DMS114 treated with DMSO at 0.1 percent for 48 hours (cell line): ENCODE measurements at regions not wholly inside any gene's neighbourhood (a gene's known extent, or its start where the extent isn't known, plus 50 kb on each side); places are given as distances from the start of the nearest gene placed in this dataset.
"Not testable (repeated sequence)": the region's sequence is repeated elsewhere in the genome, so short reads cannot be mapped to it uniquely, and the experiment has no call there.

Experiments
- DNase-seq: peaks from one replicate; lab custom pipeline; 2025; ENCODE audit not compliant: unreplicated experiment; lab: John Stamatoyannopoulos, UW

- DNase-seq = no peak
Measured at GRCh38 chr18:8912348-8913326, 189.9 kb upstream of the NDUFV2 start.

DNA sequence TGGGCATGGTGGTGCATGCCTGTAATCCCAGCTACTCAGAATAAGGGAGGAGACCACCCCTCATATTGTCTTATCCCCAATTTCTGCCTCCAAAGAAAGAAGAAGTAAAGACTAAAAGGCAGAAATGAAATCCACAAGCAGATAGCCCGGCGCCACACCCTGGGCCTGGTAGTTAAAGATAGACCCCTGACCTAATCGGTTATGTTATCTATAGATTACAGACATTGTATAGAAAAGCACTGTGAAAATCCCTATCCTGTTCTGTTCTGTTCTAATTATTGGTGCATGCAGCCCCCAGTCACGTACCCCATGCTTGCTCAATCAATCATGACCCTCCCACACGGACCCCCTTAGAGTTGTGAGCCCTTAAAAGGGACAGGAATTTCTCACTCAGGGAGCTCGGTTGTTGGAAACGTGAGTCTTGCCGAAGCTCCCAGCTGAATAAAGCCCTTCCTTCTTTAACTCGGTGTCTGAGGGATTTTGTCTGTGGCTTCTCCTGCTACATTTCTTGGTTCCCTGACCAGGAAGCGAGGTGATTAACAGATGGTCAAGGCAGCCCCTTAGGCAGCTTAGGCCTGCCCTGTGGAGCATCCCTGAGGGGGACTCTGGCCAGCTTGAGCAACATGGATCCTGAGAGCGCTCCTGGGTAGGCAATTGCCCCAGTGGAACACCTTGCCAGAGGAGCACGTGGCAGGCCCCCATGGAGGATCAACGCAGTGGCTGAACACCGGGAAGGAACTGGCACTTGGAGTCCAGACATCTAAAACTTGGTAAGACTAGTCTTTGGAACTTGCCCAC is 188.7 kb upstream of the NDUFV2 start:
- not testable (repeated sequence) for DNase-seq

- DNase-seq = not testable (repeated sequence)
Measured at GRCh38 chr18:8914404-8915264, 187.9 kb upstream of the NDUFV2 start.

DNA sequence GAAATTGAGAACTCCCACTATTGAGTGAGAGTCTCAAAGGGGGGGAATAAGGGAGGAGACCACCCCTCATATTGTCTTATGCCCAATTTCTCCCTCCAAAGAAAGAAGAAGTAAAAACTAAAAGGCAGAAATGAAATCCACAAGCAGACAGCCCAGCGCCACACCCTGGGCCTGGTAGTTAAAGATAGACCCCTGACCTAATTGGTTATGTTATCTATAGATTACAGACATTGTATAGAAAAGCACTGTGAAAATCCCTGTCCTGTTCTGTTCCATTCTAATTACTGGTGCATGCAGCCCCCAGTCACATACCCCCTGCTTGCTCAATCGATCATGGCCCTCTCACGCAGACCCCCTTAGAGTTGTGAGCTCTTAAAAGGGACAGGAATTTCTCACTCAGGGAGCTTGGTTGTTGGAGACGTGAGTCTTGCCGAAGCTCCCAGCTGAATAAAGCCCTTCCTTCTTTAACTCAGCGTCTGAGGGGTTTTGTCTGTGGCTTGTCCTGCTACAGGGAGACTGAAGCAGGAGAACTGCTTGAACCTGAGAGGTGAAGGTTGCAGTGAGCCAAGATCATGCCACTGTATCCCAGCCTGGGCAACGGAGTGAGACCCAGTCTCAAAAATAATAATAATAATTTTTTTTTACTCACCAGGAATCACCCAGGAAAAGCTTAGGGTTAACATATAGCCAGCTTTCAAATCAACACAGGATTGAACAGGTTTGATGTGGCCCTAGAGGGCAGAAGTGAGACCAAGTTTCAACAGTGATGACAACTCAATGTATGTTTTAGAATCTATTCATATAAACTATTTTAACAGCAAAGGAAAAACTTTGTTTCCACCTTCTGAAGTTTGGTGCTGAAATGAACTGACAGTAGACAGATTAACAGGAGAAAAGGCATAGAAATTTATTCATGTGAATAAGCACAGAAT is 181.4 kb upstream of the NDUFV2 start:
- DNase-seq = not testable (repeated sequence)

DNA sequence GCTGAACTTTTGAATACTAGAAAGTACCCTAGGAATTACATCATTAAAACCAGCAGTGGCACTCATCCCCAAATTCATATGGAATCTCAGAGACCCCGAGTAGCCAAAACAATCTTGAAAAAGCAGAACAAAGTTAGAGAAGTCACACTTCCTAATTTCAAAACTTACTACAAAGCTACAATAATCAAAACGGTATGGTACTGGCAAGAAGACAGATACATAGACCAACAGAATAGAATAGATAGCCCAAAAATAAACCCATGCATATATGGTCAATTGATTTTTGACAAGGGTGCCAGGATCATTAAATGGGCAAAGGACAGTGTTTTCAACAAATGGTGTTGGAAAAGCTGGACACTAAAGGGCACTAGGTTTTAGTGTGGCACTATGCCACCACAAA is 176.0 kb upstream of the NDUFV2 start:
- no peak for DNase-seq

- DNase-seq = no peak
Measured at GRCh38 chr18:8928044-8928443, 174.5 kb upstream of the NDUFV2 start.

DNA sequence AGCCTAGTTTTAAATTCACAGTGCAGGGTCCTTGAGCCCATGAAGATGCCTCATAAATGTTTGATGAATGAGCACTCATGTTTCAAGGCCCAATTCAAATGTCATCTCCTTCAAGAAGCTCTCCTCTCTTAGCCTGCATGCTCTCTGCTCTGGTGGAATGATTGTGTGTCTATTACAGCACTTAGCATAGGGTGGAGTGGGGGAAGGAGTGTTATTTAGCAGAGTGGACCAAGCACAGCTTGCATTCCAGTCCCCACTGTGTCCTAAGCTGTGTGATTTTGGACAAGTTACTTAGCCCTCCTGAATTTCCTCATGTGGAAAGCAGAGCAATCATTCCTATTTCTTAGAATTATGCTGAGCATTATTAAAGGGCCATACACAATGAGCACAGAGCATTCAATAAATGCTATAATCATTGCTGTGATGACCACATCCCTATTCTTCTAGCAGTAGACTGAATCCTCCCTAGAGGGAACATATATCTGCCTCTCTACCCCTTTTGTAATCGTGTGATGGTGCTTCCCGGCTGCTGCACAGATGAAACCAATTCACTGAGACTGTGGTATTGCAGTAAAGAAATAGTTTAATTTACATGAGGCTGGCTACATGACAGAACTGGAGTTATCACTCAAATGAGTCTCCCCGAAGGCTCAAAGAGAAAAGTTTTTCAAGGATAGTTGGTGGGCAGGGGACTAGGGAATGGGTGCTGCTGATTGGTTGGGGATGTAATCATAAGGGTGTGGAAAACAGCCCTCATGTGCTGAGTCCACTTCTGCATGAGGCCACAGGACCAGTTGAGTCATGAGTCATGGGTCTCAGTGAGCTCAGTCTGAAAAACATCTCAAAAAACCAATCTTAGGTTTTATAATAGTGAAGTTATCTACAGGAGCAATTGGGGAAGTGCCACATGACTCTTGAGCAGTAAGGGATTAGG is 173.4 kb upstream of the NDUFV2 start:
- no peak for DNase-seq

DNA sequence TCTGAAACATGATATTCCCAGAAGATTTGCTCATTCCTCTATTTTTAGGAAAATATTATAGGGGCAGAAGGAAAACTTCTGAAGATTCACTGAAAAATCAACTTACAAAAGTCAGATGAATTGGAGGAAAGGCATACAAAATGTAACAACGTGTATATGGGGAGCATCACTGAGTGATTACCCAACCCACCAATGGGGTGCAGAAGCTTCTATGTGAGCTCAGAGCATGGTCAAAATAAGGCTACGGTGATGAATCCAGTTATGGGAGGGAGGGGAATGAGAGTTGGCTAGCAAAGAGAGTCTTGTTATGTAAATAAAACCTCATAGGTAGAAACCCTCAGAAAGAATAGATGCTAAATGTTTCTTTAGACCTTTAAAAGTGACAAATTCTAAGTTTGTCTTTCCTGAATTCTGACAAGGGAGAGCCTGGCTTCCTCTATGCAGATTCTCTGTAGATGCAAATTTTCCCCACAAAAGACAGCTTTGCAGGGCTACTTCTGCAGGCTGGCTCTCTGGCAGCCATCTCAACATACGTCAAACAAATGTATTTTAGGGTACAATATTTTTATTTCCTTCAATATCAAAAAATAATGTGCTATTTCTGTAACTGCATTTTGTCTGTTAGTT is 171.4 kb upstream of the NDUFV2 start:
- no peak for DNase-seq

DNA sequence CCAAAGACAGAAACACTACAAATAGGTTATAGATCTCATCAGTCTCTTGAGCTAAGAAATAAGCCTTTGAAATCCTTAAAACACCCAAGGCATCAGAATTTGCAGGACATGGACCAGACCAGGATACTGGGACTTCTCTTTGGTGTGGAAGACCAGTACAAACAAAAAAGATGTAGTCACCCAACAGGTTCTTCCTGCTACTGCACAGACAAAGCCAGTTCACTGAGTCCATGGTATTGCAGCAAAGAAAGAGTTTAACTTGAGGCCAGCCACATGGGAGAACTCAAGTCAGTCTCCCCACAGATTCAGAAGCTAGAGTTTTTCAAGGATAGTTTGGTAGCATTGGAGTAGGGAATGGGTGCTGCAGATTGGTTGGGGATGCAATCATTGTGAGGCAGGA is 169.6 kb upstream of the NDUFV2 start:
- DNase-seq = no peak

GRCh38 chr18:8933714-8934284 is 168.7 kb upstream of the NDUFV2 start:
- no peak for DNase-seq

- not testable (repeated sequence) for DNase-seq
Measured at GRCh38 chr18:8935346-8935745, 167.2 kb upstream of the NDUFV2 start.

DNA sequence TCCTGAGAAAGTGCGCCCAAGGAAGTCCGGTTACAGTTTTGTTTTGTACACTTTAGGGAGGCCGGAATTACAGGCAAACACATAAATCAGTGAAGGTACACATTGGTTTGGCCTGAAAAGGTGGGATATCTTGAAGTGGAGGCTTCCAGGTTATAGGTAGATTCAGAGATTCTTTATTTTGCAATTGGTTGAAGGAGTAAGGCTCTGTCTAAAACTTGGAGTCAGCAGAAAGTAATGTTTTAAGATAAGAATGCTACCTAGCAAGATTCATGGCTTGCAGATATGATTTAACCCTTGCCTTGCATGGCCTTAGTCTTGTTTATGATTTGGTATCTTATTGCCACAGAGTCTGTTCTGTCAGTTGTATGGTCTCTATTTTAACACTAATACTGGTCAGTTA is 165.9 kb upstream of the NDUFV2 start:
- no peak for DNase-seq

- no peak for DNase-seq
Measured at GRCh38 chr18:8937160-8938094, 165.1 kb upstream of the NDUFV2 start.

- DNase-seq = no peak
Measured at GRCh38 chr18:8938817-8939216, 163.7 kb upstream of the NDUFV2 start.

DNA sequence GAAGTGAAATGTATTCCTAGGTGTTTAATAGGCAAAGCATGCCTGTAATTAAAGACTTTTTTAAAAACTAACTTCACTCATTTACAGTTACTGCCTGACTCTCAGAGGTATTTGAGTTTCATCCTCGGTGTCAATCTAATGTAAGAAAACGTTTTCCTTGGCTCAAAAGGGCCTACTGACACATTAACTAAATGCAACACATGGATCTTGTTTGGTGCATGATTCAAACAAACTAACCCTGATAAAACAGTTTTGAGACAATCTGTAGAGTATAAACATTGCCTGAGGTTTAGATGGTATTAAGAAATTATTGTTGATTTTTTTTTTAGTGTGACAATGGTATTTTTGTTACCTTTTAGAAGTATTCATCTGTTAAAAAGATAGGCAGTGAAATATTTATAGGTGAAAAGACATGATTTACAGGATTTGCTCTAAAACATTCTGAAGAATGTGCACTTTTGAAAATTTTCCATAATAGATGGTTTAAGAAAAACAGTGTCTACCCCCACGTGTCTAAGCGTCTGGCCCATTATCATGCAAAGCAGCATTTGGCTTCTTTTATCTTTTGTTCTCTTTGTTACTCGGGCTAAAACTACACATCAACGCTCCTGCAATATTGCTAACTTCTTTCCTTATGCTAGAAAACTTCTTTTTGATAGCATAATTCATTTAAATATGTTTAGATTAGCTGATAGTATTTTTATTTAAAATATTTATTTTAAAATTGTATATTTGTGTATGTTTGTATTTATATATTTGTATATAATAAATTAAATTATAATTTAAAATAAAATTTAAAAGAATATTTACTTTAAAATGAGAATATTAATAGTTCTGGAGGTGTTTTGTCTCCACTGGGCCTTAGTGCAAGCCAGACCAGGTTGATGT is 160.2 kb upstream of the NDUFV2 start:
- DNase-seq = no peak
